ENCODE measurements at regions not wholly inside any gene's neighbourhood (a gene's known extent, or its start where the extent isn't known, plus 50 kb on each side); places are given as distances from the start of the nearest gene placed in this dataset.

- H3K9me3 ChIP-seq (ENCODE audit: insufficient read depth, low read depth, low read length) = peaks cover 2% of the 10 kb centered on the region
- no peak overlapping the region for H3K27ac ChIP-seq (ENCODE audit: low read depth, low read length)
- no peak overlapping the region for H2BK12ac ChIP-seq (ENCODE audit: low read length)
- no peak overlapping the region for H2BK5ac ChIP-seq (ENCODE audit: low read depth, low read length, poor library complexity)
- no peak overlapping the region for H3K23ac ChIP-seq (ENCODE audit: low read length)
- DNase-seq = no peak
- H3K4me3 ChIP-seq (ENCODE audit: low read depth, low read length) = no peak overlapping the region
- no peak overlapping the region for H4K91ac ChIP-seq (ENCODE audit: low read depth, low read length)
- H3K14ac ChIP-seq (ENCODE audit: low read length) = no peak overlapping the region
- H3K9ac ChIP-seq (ENCODE audit: low read length) = no peak overlapping the region
- H3K4me2 ChIP-seq (ENCODE audit: low read length) = no peak overlapping the region
- H3K27me3 ChIP-seq (ENCODE audit: insufficient read depth, low read length) = no peaks in the 10 kb centered on the region
- H4K12ac ChIP-seq (ENCODE audit: low read depth, low read length) = no peak overlapping the region
- no peaks in the 10 kb centered on the region for H3K36me3 ChIP-seq (ENCODE audit: control insufficient read depth in 1 of 2, insufficient read depth in 2 of 2, low read length in 2 of 2)
- no peak overlapping the region for H2BK120ac ChIP-seq (ENCODE audit: insufficient read depth, low read length, poor library complexity)
- H3K79me1 ChIP-seq (ENCODE audit: low read length) = no peaks in the 10 kb centered on the region
- no peaks in the 10 kb centered on the region for H3K79me2 ChIP-seq (ENCODE audit: control insufficient read depth, insufficient read depth, low read length, poor library complexity)
- no peak overlapping the region for H3K4ac ChIP-seq (ENCODE audit: low read depth, low read length)
- H2AK5ac ChIP-seq (ENCODE audit: low read length) = no peak overlapping the region
- no peaks in the 10 kb centered on the region for H3K4me1 ChIP-seq (ENCODE audit: control insufficient read depth in 1 of 2, insufficient read depth in 2 of 2, low read length in 2 of 2)
- no peak overlapping the region for H4K8ac ChIP-seq (ENCODE audit: low read depth, low read length)
- no peak overlapping the region for H2AFZ ChIP-seq (ENCODE audit: insufficient read depth, low read length, poor library complexity)
- H3K18ac ChIP-seq (ENCODE audit: low read length) = no peak overlapping the region
- WGBS (ENCODE audit: extremely low coverage, insufficient coverage, insufficient read length) = no CpG with 5 or more reads among the region's 13 CpGs
Observed at GRCh38 chr20:61052776-61053442, 199.2 kb upstream of the CDH4 start.

- Histone ChIP-seq H3K79me1 (ENCODE audit: low read length) (no peaks in the 10 kb centered on the region), H3K14ac (ENCODE audit: low read length) (no peak overlapping the region), H3K79me2 (ENCODE audit: control insufficient read depth, insufficient read depth, low read length, poor library complexity) (no peaks in the 10 kb centered on the region), H2BK5ac (ENCODE audit: low read depth, low read length, poor library complexity) (no peak overlapping the region), H3K4me1 (ENCODE audit: control insufficient read depth in 1 of 2, insufficient read depth in 2 of 2, low read length in 2 of 2) (no peaks in the 10 kb centered on the region), H2AFZ (ENCODE audit: insufficient read depth, low read length, poor library complexity) (no peak overlapping the region), H3K4me3 (ENCODE audit: low read depth, low read length) (no peak overlapping the region), H2BK12ac (ENCODE audit: low read length) (no peak overlapping the region), H4K8ac (ENCODE audit: low read depth, low read length) (no peak overlapping the region), H4K12ac (ENCODE audit: low read depth, low read length) (no peak overlapping the region), H3K9me3 (ENCODE audit: insufficient read depth, low read depth, low read length) (peaks cover 2% of the 10 kb centered on the region), H3K4ac (ENCODE audit: low read depth, low read length) (no peak overlapping the region), H3K4me2 (ENCODE audit: low read length) (no peak overlapping the region), H2AK5ac (ENCODE audit: low read length) (no peak overlapping the region), H3K36me3 (ENCODE audit: control insufficient read depth in 1 of 2, insufficient read depth in 2 of 2, low read length in 2 of 2) (no peaks in the 10 kb centered on the region), H4K91ac (ENCODE audit: low read depth, low read length) (no peak overlapping the region), H3K18ac (ENCODE audit: low read length) (no peak overlapping the region), H3K27ac (ENCODE audit: low read depth, low read length) (no peak overlapping the region), H3K9ac (ENCODE audit: low read length) (no peak overlapping the region), H3K27me3 (ENCODE audit: insufficient read depth, low read length) (no peaks in the 10 kb centered on the region), H3K23ac (ENCODE audit: low read length) (no peak overlapping the region), H2BK120ac (ENCODE audit: insufficient read depth, low read length, poor library complexity) (no peak overlapping the region)
- DNase-seq = no peak
- WGBS (ENCODE audit: extremely low coverage, insufficient coverage, insufficient read length) = no CpG with 5 or more reads among the region's 4 CpGs
Observed at GRCh38 chr20:61053487-61053886, 198.6 kb upstream of the CDH4 start.

- H3K79me1 ChIP-seq (ENCODE audit: low read length) = no peaks in the 10 kb centered on the region
- no peaks in the 10 kb centered on the region for H3K4me1 ChIP-seq (ENCODE audit: control insufficient read depth in 1 of 2, insufficient read depth in 2 of 2, low read length in 2 of 2)
- no peak overlapping the region for H4K8ac ChIP-seq (ENCODE audit: low read depth, low read length)
- H2AK5ac ChIP-seq (ENCODE audit: low read length) = no peak overlapping the region
- H2BK12ac ChIP-seq (ENCODE audit: low read length) = no peak overlapping the region
- no peak overlapping the region for H3K23ac ChIP-seq (ENCODE audit: low read length)
- no peak overlapping the region for H4K12ac ChIP-seq (ENCODE audit: low read depth, low read length)
- no peak overlapping the region for H3K27ac ChIP-seq (ENCODE audit: low read depth, low read length)
- H2BK5ac ChIP-seq (ENCODE audit: low read depth, low read length, poor library complexity) = no peak overlapping the region
- H3K79me2 ChIP-seq (ENCODE audit: control insufficient read depth, insufficient read depth, low read length, poor library complexity) = no peaks in the 10 kb centered on the region
- DNase-seq = no peak
- no peaks in the 10 kb centered on the region for H3K36me3 ChIP-seq (ENCODE audit: control insufficient read depth in 1 of 2, insufficient read depth in 2 of 2, low read length in 2 of 2)
- no peaks in the 10 kb centered on the region for H3K27me3 ChIP-seq (ENCODE audit: insufficient read depth, low read length)
- H3K9me3 ChIP-seq (ENCODE audit: insufficient read depth, low read depth, low read length) = peaks cover 2% of the 10 kb centered on the region
- no peak overlapping the region for H3K14ac ChIP-seq (ENCODE audit: low read length)
- no peak overlapping the region for H3K4ac ChIP-seq (ENCODE audit: low read depth, low read length)
- H3K4me2 ChIP-seq (ENCODE audit: low read length) = no peak overlapping the region
- no peak overlapping the region for H3K9ac ChIP-seq (ENCODE audit: low read length)
- H3K4me3 ChIP-seq (ENCODE audit: low read depth, low read length) = no peak overlapping the region
- no peak overlapping the region for H3K18ac ChIP-seq (ENCODE audit: low read length)
- no peak overlapping the region for H2AFZ ChIP-seq (ENCODE audit: insufficient read depth, low read length, poor library complexity)
- WGBS (ENCODE audit: extremely low coverage, insufficient coverage, insufficient read length) = no CpG with 5 or more reads among the region's 7 CpGs
- no peak overlapping the region for H2BK120ac ChIP-seq (ENCODE audit: insufficient read depth, low read length, poor library complexity)
- no peak overlapping the region for H4K91ac ChIP-seq (ENCODE audit: low read depth, low read length)
Observed at GRCh38 chr20:61053889-61054288, 198.2 kb upstream of the CDH4 start.

- Histone ChIP-seq H3K79me2 (ENCODE audit: control insufficient read depth, insufficient read depth, low read length, poor library complexity) (no peaks in the 10 kb centered on the region), H3K9me3 (ENCODE audit: insufficient read depth, low read depth, low read length) (peaks cover 2% of the 10 kb centered on the region), H3K4ac (ENCODE audit: low read depth, low read length) (no peak overlapping the region), H3K23ac (ENCODE audit: low read length) (no peak overlapping the region), H2AK5ac (ENCODE audit: low read length) (no peak overlapping the region), H3K27ac (ENCODE audit: low read depth, low read length) (no peak overlapping the region), H4K91ac (ENCODE audit: low read depth, low read length) (no peak overlapping the region), H3K4me3 (ENCODE audit: low read depth, low read length) (no peak overlapping the region), H2AFZ (ENCODE audit: insufficient read depth, low read length, poor library complexity) (no peak overlapping the region), H3K79me1 (ENCODE audit: low read length) (no peaks in the 10 kb centered on the region), H3K14ac (ENCODE audit: low read length) (no peak overlapping the region), H2BK5ac (ENCODE audit: low read depth, low read length, poor library complexity) (no peak overlapping the region), H2BK120ac (ENCODE audit: insufficient read depth, low read length, poor library complexity) (no peak overlapping the region), H4K8ac (ENCODE audit: low read depth, low read length) (no peak overlapping the region), H4K12ac (ENCODE audit: low read depth, low read length) (no peak overlapping the region), H3K4me1 (ENCODE audit: control insufficient read depth in 1 of 2, insufficient read depth in 2 of 2, low read length in 2 of 2) (no peaks in the 10 kb centered on the region), H3K4me2 (ENCODE audit: low read length) (no peak overlapping the region), H3K27me3 (ENCODE audit: insufficient read depth, low read length) (no peaks in the 10 kb centered on the region), H3K36me3 (ENCODE audit: control insufficient read depth in 1 of 2, insufficient read depth in 2 of 2, low read length in 2 of 2) (no peaks in the 10 kb centered on the region), H2BK12ac (ENCODE audit: low read length) (no peak overlapping the region), H3K9ac (ENCODE audit: low read length) (no peak overlapping the region), H3K18ac (ENCODE audit: low read length) (no peak overlapping the region)
- no CpG with 5 or more reads among the region's 9 CpGs for WGBS (ENCODE audit: extremely low coverage, insufficient coverage, insufficient read length)
- no peak for DNase-seq
Observed at GRCh38 chr20:61054411-61054810, 197.7 kb upstream of the CDH4 start.
